Right lobe of liver (tissue), 4 donors: ENCODE measurements at regions not wholly inside any gene's neighbourhood (a gene's known extent, or its start where the extent isn't known, plus 50 kb on each side); places are given as distances from the start of the nearest gene placed in this dataset.

Experiments
- CTCF ChIP-seq, 4 donors: fragments of 200-600 bp in 3 of 4; fragments of 450-650 bp in 1 of 4; IDR thresholded peaks; one replicate each; pipeline versions ENCODE4 v1.5.1 to v1.8.0; 2016 to 2022; ENCODE audit warnings: antibody characterized with exemption in 4 of 4, mild to moderate bottlenecking in 2 of 4
- POLR2A ChIP-seq: fragments of 450-650 bp; IDR thresholded peaks from one replicate; pipeline ENCODE4 v1.6.1; 2017; ENCODE audit warnings: antibody characterized with exemption, mild to moderate bottlenecking
- donor health status: DM: no; HTN: no; CAD: no.
- donor health status: DM: no; HTN: no; CAD: no.
- donor health status: DM: no; HTN: yes; CAD: no.

GRCh38 chr6:73969971-73970970 lies 274.3 kb downstream of the CD109 start:
- TF ChIP-seq POLR2A (no peak), CTCF (IDR thresholded peaks at IDR 0.05) (peak; percentile 53 to 57 (median 53))
